ENCODE measurements at regions not wholly inside any gene's neighbourhood (a gene's known extent, or its start where the extent isn't known, plus 50 kb on each side); places are given as distances from the start of the nearest gene placed in this dataset.
"Not testable (repeated sequence)": the region's sequence is repeated elsewhere in the genome, so short reads cannot be mapped to it uniquely, and the experiment has no call there.

DNA sequence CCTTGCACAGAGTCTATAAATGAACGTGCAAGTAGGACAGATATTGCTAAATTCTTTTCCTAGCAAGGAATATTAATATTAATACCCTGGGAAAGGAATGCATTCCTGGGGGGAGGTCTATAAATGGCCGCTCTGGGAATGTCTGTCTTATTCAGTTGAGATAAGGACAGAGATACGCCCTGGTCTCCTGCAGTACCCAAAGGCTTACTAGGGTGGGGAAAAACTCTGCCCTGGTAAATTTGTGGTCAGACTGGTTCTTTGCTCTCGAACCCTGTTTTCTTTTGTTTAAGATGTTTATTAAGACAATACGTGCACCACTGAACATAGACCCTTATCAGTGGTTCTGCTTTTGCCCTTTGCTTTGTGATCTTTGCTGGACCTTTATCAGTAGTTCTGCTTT lies 122.0 kb downstream of the ART5 start:
- H4K5ac ChIP-seq (ENCODE audit: low read length); H3K79me1 ChIP-seq (ENCODE audit: low read length); H3K4me2 ChIP-seq (ENCODE audit: low read length); H2BK5ac ChIP-seq (ENCODE audit: low read length); H3K79me2 ChIP-seq (ENCODE audit: control insufficient read depth, insufficient read depth, low read length); H2BK120ac ChIP-seq (ENCODE audit: low read depth, low read length); H3K27ac ChIP-seq (ENCODE audit: low read depth, low read length); H4K8ac ChIP-seq (ENCODE audit: low read depth, low read length); H3K23ac ChIP-seq (ENCODE audit: low read length); H3K56ac ChIP-seq (ENCODE audit: low read length); H3K4ac ChIP-seq (ENCODE audit: low read depth, low read length); H3K27me3 ChIP-seq (ENCODE audit: insufficient read depth, low read length, poor library complexity); H3K9ac ChIP-seq (ENCODE audit: low read length); DNase-seq; H2AK5ac ChIP-seq (ENCODE audit: low read length); H3K18ac ChIP-seq (ENCODE audit: low read length); H3K4me1 ChIP-seq (ENCODE audit: control insufficient read depth, low read depth, low read length); H2BK15ac ChIP-seq (replicated peaks; ENCODE audit: low read depth); H3K4me3 ChIP-seq (ENCODE audit: low read length); H3K36me3 ChIP-seq (ENCODE audit: control insufficient read depth, insufficient read depth, low read length): not testable (repeated sequence)
- WGBS (ENCODE audit: extremely low coverage, insufficient coverage, low lambda C conversion rate): no CpG with 5 or more reads among the region's 5 CpGs

DNA sequence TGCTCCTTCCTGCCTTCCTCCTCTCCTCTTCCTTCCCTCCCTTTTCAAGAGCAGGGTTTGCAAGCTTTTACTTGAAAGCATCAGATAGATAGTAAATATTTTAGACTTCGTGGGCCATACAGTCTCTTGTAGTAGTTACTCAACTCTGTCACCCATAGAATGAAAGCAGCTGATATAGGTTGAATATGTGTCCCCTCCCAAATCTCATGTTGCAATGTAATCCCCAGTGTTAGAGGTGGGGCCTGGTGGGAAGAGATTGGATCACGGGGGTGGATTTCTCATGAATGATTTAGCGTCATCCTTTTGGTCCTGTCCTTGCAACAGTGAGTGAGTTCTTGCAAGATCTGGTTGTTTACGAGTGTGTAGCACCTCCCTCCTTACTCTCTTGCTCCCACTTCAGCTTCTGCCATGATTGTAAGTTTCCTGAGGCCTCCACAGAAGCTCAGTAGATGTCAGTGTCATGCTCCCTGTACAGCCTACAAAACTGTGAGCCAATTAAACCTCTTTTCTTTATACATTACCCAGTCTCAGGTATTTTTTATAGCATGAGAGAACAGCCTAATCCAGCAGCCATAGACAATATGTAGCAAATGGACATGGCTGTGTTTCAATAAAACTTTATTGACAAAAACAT lies 124.7 kb downstream of the ART5 start:
- not testable (repeated sequence) for H3K4me2 ChIP-seq (ENCODE audit: low read length); H3K79me1 ChIP-seq (ENCODE audit: low read length); H3K4me1 ChIP-seq (ENCODE audit: control insufficient read depth, low read depth, low read length); H3K23ac ChIP-seq (ENCODE audit: low read length); H3K4me3 ChIP-seq (ENCODE audit: low read length); H3K36me3 ChIP-seq (ENCODE audit: control insufficient read depth, insufficient read depth, low read length); H2BK15ac ChIP-seq (replicated peaks; ENCODE audit: low read depth); H2AK5ac ChIP-seq (ENCODE audit: low read length); H3K27me3 ChIP-seq (ENCODE audit: insufficient read depth, low read length, poor library complexity); H4K8ac ChIP-seq (ENCODE audit: low read depth, low read length); H2BK120ac ChIP-seq (ENCODE audit: low read depth, low read length); H4K5ac ChIP-seq (ENCODE audit: low read length); H3K79me2 ChIP-seq (ENCODE audit: control insufficient read depth, insufficient read depth, low read length)
- Histone ChIP-seq H3K27ac (ENCODE audit: low read depth, low read length) (peak overlapping the region; percentile 38), H2BK5ac (ENCODE audit: low read length) (peak overlapping the region; percentile 67), H3K9ac (ENCODE audit: low read length) (peak overlapping the region; percentile 36), H3K56ac (ENCODE audit: low read length) (peak overlapping the region; percentile 76), H3K4ac (ENCODE audit: low read depth, low read length) (peak overlapping the region; percentile 3), H3K18ac (ENCODE audit: low read length) (peak overlapping the region; percentile 75)
- DNase-seq: peak; percentile 63
- WGBS (ENCODE audit: extremely low coverage, insufficient coverage, low lambda C conversion rate): no CpG with 5 or more reads among the region's 4 CpGs

DNA sequence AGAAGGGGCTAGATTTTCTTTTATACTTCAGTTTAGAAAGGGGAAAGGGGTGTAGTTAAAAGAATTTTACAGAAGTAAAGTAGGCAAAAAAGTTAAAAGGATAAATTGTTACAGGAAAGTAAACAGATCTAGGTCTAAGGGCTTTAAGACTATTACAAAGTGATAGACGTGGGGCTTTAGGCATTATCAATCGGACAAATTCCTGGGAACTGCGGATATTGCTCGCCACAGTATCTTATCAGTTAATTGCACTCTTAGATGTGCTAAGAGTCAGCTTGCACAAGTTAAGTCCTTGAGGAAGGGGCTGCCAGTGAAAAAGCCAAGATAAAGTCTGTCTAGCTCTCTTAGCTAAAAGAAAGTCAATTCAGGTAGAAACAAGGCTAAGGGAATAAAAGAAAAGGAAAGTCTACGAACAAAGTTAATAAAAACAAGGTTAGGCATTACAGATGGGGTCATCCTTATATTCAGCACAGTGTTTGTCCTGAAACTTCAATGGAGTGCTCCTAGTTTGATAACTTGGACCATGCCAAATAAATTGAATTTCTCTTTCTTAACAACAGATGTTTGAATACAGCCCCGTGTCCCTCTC lies 125.4 kb downstream of the ART5 start:
- not testable (repeated sequence) for H3K18ac ChIP-seq (ENCODE audit: low read length); H4K5ac ChIP-seq (ENCODE audit: low read length); H3K4me1 ChIP-seq (ENCODE audit: control insufficient read depth, low read depth, low read length); H3K4ac ChIP-seq (ENCODE audit: low read depth, low read length); H3K4me3 ChIP-seq (ENCODE audit: low read length); H3K79me2 ChIP-seq (ENCODE audit: control insufficient read depth, insufficient read depth, low read length); H3K27me3 ChIP-seq (ENCODE audit: insufficient read depth, low read length, poor library complexity); H4K8ac ChIP-seq (ENCODE audit: low read depth, low read length); DNase-seq; H2AK5ac ChIP-seq (ENCODE audit: low read length); H3K23ac ChIP-seq (ENCODE audit: low read length); H2BK120ac ChIP-seq (ENCODE audit: low read depth, low read length); H3K36me3 ChIP-seq (ENCODE audit: control insufficient read depth, insufficient read depth, low read length); H3K4me2 ChIP-seq (ENCODE audit: low read length); H2BK15ac ChIP-seq (replicated peaks; ENCODE audit: low read depth); H3K79me1 ChIP-seq (ENCODE audit: low read length)
- peak overlapping the region; percentile 67 for H2BK5ac ChIP-seq (ENCODE audit: low read length)
- no CpG with 5 or more reads among the region's 6 CpGs for WGBS (ENCODE audit: extremely low coverage, insufficient coverage, low lambda C conversion rate)
- H3K9ac ChIP-seq (ENCODE audit: low read length): peak overlapping the region; percentile 36
- H3K27ac ChIP-seq (ENCODE audit: low read depth, low read length): peak overlapping the region; percentile 38
- H3K56ac ChIP-seq (ENCODE audit: low read length): peak overlapping the region; percentile 76

GRCh38 chr11:3514635-3515424 lies 127.0 kb downstream of the ART5 start:
- not testable (repeated sequence) for H2BK120ac ChIP-seq (ENCODE audit: low read depth, low read length); H2BK15ac ChIP-seq (replicated peaks; ENCODE audit: low read depth); H3K79me2 ChIP-seq (ENCODE audit: control insufficient read depth, insufficient read depth, low read length); H3K27me3 ChIP-seq (ENCODE audit: insufficient read depth, low read length, poor library complexity); H3K36me3 ChIP-seq (ENCODE audit: control insufficient read depth, insufficient read depth, low read length); H3K79me1 ChIP-seq (ENCODE audit: low read length); H2BK5ac ChIP-seq (ENCODE audit: low read length); H2AK5ac ChIP-seq (ENCODE audit: low read length); DNase-seq; H4K8ac ChIP-seq (ENCODE audit: low read depth, low read length); H3K4me3 ChIP-seq (ENCODE audit: low read length); H3K23ac ChIP-seq (ENCODE audit: low read length); H3K4me1 ChIP-seq (ENCODE audit: control insufficient read depth, low read depth, low read length); H3K4me2 ChIP-seq (ENCODE audit: low read length); H4K5ac ChIP-seq (ENCODE audit: low read length)
- peak overlapping the region; percentile 68 for H3K18ac ChIP-seq (ENCODE audit: low read length)
- no CpG with 5 or more reads among the region's 15 CpGs for WGBS (ENCODE audit: extremely low coverage, insufficient coverage, low lambda C conversion rate)
- H3K4ac ChIP-seq (ENCODE audit: low read depth, low read length): peak overlapping the region; percentile 87
- peak overlapping the region; percentile 28 for H3K9ac ChIP-seq (ENCODE audit: low read length)
- H3K27ac ChIP-seq (ENCODE audit: low read depth, low read length): peak overlapping the region; percentile 65
- H3K56ac ChIP-seq (ENCODE audit: low read length): peak overlapping the region; percentile 71

DNA sequence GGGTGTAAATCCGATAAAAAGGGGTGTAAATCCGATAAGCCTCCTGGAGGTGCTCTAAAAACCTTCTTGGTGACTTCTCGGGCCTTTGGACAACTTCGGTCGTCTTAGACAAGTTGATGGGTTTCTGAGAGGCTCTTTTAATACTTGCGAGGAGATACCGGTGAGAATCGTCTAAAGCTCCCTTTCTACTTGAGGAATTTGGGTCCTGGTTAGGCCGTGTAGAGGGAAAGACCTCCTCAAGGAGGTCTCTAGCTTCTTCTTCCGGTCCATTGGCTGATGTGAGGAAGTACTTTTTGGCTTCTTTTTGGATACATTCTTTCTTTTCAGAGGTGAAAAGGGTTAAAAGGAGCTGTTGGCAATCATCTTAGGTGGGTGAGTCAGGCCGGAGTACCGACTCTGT lies 128.5 kb downstream of the ART5 start:
- H3K4me2 ChIP-seq (ENCODE audit: low read length); DNase-seq; H2BK5ac ChIP-seq (ENCODE audit: low read length); H3K36me3 ChIP-seq (ENCODE audit: control insufficient read depth, insufficient read depth, low read length); H2BK15ac ChIP-seq (replicated peaks; ENCODE audit: low read depth); H3K4me1 ChIP-seq (ENCODE audit: control insufficient read depth, low read depth, low read length); H3K79me1 ChIP-seq (ENCODE audit: low read length); H2AK5ac ChIP-seq (ENCODE audit: low read length); H3K27me3 ChIP-seq (ENCODE audit: insufficient read depth, low read length, poor library complexity); H3K79me2 ChIP-seq (ENCODE audit: control insufficient read depth, insufficient read depth, low read length); H3K23ac ChIP-seq (ENCODE audit: low read length); H3K4me3 ChIP-seq (ENCODE audit: low read length): not testable (repeated sequence)
- Histone ChIP-seq H3K27ac (ENCODE audit: low read depth, low read length) (peak overlapping the region; percentile 67), H3K9ac (ENCODE audit: low read length) (peak overlapping the region; percentile 41), H3K4ac (ENCODE audit: low read depth, low read length) (peak overlapping the region; percentile 52), H3K18ac (ENCODE audit: low read length) (peak overlapping the region; percentile 84), H4K5ac (ENCODE audit: low read length) (peak overlapping the region; percentile 47), H2BK120ac (ENCODE audit: low read depth, low read length) (peak overlapping the region; percentile 88), H4K8ac (ENCODE audit: low read depth, low read length) (peak overlapping the region; percentile 93), H3K56ac (ENCODE audit: low read length) (peak overlapping the region; percentile 79)
- no CpG with 5 or more reads among the region's 12 CpGs for WGBS (ENCODE audit: extremely low coverage, insufficient coverage, low lambda C conversion rate)

Data from mesendoderm (in vitro differentiated cells).